ENCODE measurements at regions not wholly inside any gene's neighbourhood (a gene's known extent, or its start where the extent isn't known, plus 50 kb on each side); places are given as distances from the start of the nearest gene placed in this dataset.

DNA sequence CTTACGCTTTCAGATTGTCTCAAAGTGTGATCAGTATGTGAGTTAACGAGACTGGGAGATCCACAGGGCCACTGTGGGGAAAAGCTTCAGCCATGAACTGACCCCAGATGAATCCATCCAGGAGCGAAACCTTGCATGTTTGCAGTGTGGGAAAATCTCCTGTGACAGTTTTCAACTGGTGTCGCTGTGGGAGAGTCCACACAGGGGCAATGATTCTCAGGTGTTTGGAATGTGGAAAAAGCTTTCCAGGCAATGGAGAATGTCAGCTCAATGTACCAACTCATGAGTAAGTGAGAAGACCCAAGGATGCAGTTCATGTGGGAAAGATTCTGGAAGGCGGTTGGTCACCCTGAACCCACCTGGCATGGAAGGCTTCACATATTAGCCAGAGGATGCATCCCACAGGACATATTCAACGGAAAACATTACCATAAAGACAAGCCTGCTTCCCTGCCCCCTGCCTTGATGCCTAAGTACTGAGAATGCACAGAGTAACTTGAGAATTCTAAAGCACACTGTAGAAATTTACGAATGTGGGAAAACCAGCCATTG lies 204.1 kb upstream of the BMPER start:
- TF ChIP-seq, protein P1, sequence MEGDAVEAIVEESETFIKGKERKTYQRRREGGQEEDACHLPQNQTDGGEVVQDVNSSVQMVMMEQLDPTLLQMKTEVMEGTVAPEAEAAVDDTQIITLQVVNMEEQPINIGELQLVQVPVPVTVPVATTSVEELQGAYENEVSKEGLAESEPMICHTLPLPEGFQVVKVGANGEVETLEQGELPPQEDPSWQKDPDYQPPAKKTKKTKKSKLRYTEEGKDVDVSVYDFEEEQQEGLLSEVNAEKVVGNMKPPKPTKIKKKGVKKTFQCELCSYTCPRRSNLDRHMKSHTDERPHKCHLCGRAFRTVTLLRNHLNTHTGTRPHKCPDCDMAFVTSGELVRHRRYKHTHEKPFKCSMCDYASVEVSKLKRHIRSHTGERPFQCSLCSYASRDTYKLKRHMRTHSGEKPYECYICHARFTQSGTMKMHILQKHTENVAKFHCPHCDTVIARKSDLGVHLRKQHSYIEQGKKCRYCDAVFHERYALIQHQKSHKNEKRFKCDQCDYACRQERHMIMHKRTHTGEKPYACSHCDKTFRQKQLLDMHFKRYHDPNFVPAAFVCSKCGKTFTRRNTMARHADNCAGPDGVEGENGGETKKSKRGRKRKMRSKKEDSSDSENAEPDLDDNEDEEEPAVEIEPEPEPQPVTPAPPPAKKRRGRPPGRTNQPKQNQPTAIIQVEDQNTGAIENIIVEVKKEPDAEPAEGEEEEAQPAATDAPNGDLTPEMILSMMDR (IDR thresholded peaks at IDR 0.05) = no peak
- no peak for TF ChIP-seq POLR2A (IDR thresholded peaks at IDR 0.05)

All from heart left ventricle (tissue), 13 donors.